Prostate gland (tissue), 2 donors: ENCODE measurements at regions not wholly inside any gene's neighbourhood (a gene's known extent, or its start where the extent isn't known, plus 50 kb on each side); places are given as distances from the start of the nearest gene placed in this dataset.

ENCODE experiments used
- DNase-seq: peaks from one replicate; pipeline ENCODE4 v3.0.0-alpha.2; 2019; ENCODE audit warnings: low spot score
- H3K27ac ChIP-seq, 2 donors: fragments of 200-600 bp; sonication (generic); 2 replicates each; pipeline ENCODE4 v1.5.1; 2017 to 2019
- H3K27me3 ChIP-seq: fragments of 200-600 bp; sonication (generic); replicated peaks from 2 replicates; pipeline ENCODE4 v1.5.1; 2019; ENCODE audit not compliant: insufficient read depth
- H3K36me3 ChIP-seq, 2 donors: fragments of 200-600 bp; sonication (generic); 1 replicate in 1 of 2; 2 replicates in 1 of 2; pipeline versions ENCODE4 v1.5.1 to v1.8.1; 2017 to 2019
- H3K4me1 ChIP-seq: fragments of 200-600 bp; sonication (generic); replicated peaks from 2 replicates; pipeline ENCODE4 v1.5.1; 2019
- H3K4me3 ChIP-seq, 2 donors: fragments of 200-600 bp; sonication (generic); 2 replicates each; pipeline ENCODE4 v1.5.1; 2017 to 2019
- H3K9me3 ChIP-seq: fragments of 200-600 bp; sonication (generic); 2 replicates; pipeline ENCODE4 v1.5.1; 2017
- CTCF ChIP-seq, 4 experiments: fragments of 200-600 bp in 2 of 4; fragments of 450-650 bp in 2 of 4; sonication (generic) in 2 of 4; IDR thresholded peaks; 1 replicate in 3 of 4; 2 replicates in 1 of 4; pipeline ENCODE4 v1.5.1; 2016 to 2019; ENCODE audit warnings: antibody characterized with exemption in 4 of 4, mild to moderate bottlenecking in 2 of 4, moderate library complexity in 2 of 4
- POLR2A ChIP-seq: fragments of 450-650 bp; IDR thresholded peaks from one replicate; pipeline ENCODE4 v1.6.1; 2016; ENCODE audit warnings: antibody characterized with exemption, mild to moderate bottlenecking
- POLR2AphosphoS5 ChIP-seq: sonication (generic); formaldehyde crosslinking; IDR thresholded peaks from one replicate; pipeline ENCODE4 v1.6.1; 2017; ENCODE audit warnings: antibody characterized with exemption
- WGBS: methylation state at CpG from one replicate; pipeline ENCODE4 v1.1.5; 2018; 5-methylcytosine and 5-hydroxymethylcytosine counted together
- intact Hi-C: fragments of 100-400 bp; cut with DNase I; formaldehyde crosslinking; loops from one replicate; pipeline ENCODE4 v1.14.2; 2022

GRCh38 chr5:122591828-122592227, 183.1 kb upstream of the SNX2 start:
- DNase-seq, result no peak
- Histone ChIP-seq H3K4me3 (no peak overlapping the region), H3K9me3 (no peaks in the 10 kb centered on the region), H3K27me3 (no peaks in the 10 kb centered on the region), H3K36me3 (no peaks in the 10 kb centered on the region), H3K4me1 (no peaks in the 10 kb centered on the region), H3K27ac (no peak overlapping the region)
- TF ChIP-seq POLR2AphosphoS5 (no peak), CTCF (IDR thresholded peaks at IDR 0.05) (no peak), POLR2A (no peak)
- WGBS, result 84% methylated on average over 3 of the region's 3 CpGs
- intact Hi-C loops, result no loop called here

GRCh38 chr5:122599000-122599399, 175.9 kb upstream of the SNX2 start:
- intact Hi-C loops, result no loop called here
- TF ChIP-seq POLR2AphosphoS5, result no peak
- TF ChIP-seq POLR2A, result no peak
- TF ChIP-seq CTCF (IDR thresholded peaks at IDR 0.05), result no peak
- H3K4me3 ChIP-seq, result no peak overlapping the region
- no peak for DNase-seq
- no peaks in the 10 kb centered on the region for H3K9me3 ChIP-seq
- H3K27me3 ChIP-seq, result no peaks in the 10 kb centered on the region
- no peaks in the 10 kb centered on the region for H3K36me3 ChIP-seq
- H3K4me1 ChIP-seq, result no peaks in the 10 kb centered on the region
- H3K27ac ChIP-seq, result no peak overlapping the region

- 90% methylated on average over 1 of the region's 1 CpG for WGBS
- no peak for DNase-seq
Observed at GRCh38 chr5:122600924-122601323, 174.0 kb upstream of the SNX2 start.

DNA sequence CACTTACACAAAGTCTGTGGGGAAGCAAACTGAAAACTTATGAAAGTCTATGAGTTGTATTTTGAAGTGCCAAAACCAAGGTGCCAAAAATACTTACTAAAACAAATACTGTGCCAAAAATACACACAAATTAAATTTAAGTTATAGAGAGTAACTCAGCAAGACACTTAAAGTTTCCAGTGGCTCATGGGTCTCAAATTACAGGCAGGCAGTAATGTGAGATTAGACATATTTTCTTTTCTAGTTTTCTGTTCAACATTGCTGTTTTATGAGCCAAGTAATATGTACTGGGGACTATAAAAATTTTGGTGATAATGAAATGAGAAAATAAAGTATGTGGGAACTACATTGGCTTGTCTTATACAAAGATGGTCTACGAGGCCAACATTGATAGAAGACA, 172.2 kb upstream of the SNX2 start:
- WGBS, result 24% methylated on average over 1 of the region's 1 CpG
- Histone ChIP-seq H3K27me3 (no peaks in the 10 kb centered on the region), H3K27ac (no peak overlapping the region), H3K4me1 (no peaks in the 10 kb centered on the region), H3K9me3 (no peaks in the 10 kb centered on the region), H3K36me3 (no peaks in the 10 kb centered on the region), H3K4me3 (no peak overlapping the region)
- TF ChIP-seq CTCF (IDR thresholded peaks at IDR 0.05), result no peak
- TF ChIP-seq POLR2AphosphoS5, result no peak
- DNase-seq, result no peak
- intact Hi-C loops, result no loop called here

More at GRCh38 chr5:122600924-122601323, 174.0 kb upstream of the SNX2 start:
- no peak overlapping the region for H3K27ac ChIP-seq
- TF ChIP-seq CTCF (IDR thresholded peaks at IDR 0.05) (no peak), POLR2A (no peak), POLR2AphosphoS5 (no peak)
- H3K4me3 ChIP-seq, result no peak overlapping the region
- H3K4me1 ChIP-seq, result no peaks in the 10 kb centered on the region
- intact Hi-C loops, result no loop called here
- no peaks in the 10 kb centered on the region for H3K9me3 ChIP-seq
- H3K36me3 ChIP-seq, result no peaks in the 10 kb centered on the region
- no peaks in the 10 kb centered on the region for H3K27me3 ChIP-seq

DNA sequence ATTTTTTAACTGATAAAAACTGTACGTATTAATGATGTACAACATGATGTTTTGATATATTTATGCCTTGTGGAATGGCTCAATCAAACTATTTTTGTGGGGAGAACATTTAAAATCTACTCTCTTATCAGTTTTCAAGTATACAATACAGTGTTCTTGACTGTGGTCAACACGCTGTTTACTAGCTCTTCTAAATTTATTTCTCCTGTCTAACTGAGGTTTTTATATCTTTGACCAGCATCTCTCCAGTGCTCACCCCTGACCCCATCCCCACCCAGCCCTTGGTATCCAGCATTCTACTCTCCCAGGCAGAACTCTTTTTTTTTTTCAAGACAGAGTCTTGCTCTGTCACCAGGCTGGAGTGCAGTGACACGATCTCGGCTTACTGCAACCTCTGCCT, 169.6 kb upstream of the SNX2 start:
- TF ChIP-seq POLR2AphosphoS5 (no peak), CTCF (IDR thresholded peaks at IDR 0.05) (no peak), POLR2A (no peak)
- H3K27me3 ChIP-seq, result no peaks in the 10 kb centered on the region
- H3K4me1 ChIP-seq, result no peaks in the 10 kb centered on the region
- 81% methylated on average over 4 of the region's 4 CpGs for WGBS
- no peak overlapping the region for H3K4me3 ChIP-seq
- DNase-seq, result no peak
- no peaks in the 10 kb centered on the region for H3K36me3 ChIP-seq
- H3K9me3 ChIP-seq, result no peaks in the 10 kb centered on the region
- intact Hi-C loops, result no loop called here
- no peak overlapping the region for H3K27ac ChIP-seq
